GM12891 (cell line): ENCODE measurements at regions not wholly inside any gene's neighbourhood (a gene's known extent, or its start where the extent isn't known, plus 50 kb on each side); places are given as distances from the start of the nearest gene placed in this dataset.

Experiments
- PAX5 ChIP-seq: IDR thresholded peaks from 2 replicates; pipeline ENCODE4 v1.6.1; 2011; ENCODE audit warnings: low read length, moderate library complexity, mild to moderate bottlenecking; ENCODE audit not compliant: insufficient read depth, severe bottlenecking
- POLR2A ChIP-seq: IDR thresholded peaks from 2 replicates; pipeline ENCODE4 v1.6.1; 2011; ENCODE audit warnings: low read depth, low read length, control low read depth
- POLR2AphosphoS5 ChIP-seq: IDR thresholded peaks from 2 replicates; pipeline ENCODE4 v1.6.1; 2011; ENCODE audit warnings: low read depth, low read length, control low read depth
- POU2F2 ChIP-seq: IDR thresholded peaks from 2 replicates; pipeline ENCODE4 v1.6.1; 2011; ENCODE audit warnings: low read depth, mild to moderate bottlenecking, control low read depth, low read length, moderate library complexity
- SPI1 ChIP-seq: IDR thresholded peaks from 2 replicates; pipeline ENCODE4 v1.6.1; 2011; ENCODE audit warnings: low read depth, low read length, control low read depth
- TAF1 ChIP-seq: IDR thresholded peaks from 2 replicates; pipeline ENCODE4 v1.6.1; 2011; ENCODE audit warnings: low read depth, low read length, control low read depth

- no peak for TF ChIP-seq POLR2AphosphoS5
- no peak for TF ChIP-seq POLR2A
- TF ChIP-seq TAF1, result no peak
- no peak for TF ChIP-seq PAX5
- no peak for TF ChIP-seq SPI1
- TF ChIP-seq POU2F2, result no peak
These were observed 238.3 kb downstream of the MAN2A1 start for GRCh38 chr5:109928046-109928445.
